HG02981 (cell line): ENCODE measurements at regions not wholly inside any gene's neighbourhood (a gene's known extent, or its start where the extent isn't known, plus 50 kb on each side); places are given as distances from the start of the nearest gene placed in this dataset.
"Not testable (repeated sequence)": the region's sequence is repeated elsewhere in the genome, so short reads cannot be mapped to it uniquely, and the experiment has no call there.

ENCODE experiments used
- ATAC-seq: cut with Tn5 transposase; IDR thresholded peaks from one replicate; pipeline ENCODE4 v1.9.1; 2021; ENCODE audit warnings: mild to moderate bottlenecking, moderate library complexity; ENCODE audit not compliant: unreplicated experiment

DNA sequence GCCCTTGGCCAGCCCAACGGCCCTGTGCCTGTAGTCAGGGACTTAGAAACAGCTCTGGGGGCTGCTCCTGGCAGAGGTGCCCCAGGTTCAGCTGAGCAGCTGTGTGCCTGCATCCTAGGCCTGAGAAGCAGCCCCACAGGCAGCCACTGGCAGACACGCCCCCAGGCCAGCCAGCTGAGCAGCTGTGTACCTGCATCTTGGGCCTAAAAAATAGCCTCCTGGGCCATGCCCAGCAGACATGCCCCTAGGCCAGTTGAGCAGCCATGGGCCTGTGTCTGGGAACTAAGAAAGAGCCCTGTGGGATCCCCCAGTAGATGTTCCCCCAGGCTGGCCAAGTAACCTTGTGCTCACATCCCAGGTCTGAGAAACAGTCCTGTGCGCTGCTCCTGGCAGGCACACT, 64.0 kb downstream of the TBR1 start:
- no peak for ATAC-seq

GRCh38 chr2:161481619-161482018, 65.5 kb downstream of the TBR1 start:
- no peak for ATAC-seq

GRCh38 chr2:161484061-161484460, 68.0 kb downstream of the TBR1 start:
- ATAC-seq = no peak

- no peak for ATAC-seq
Observed at GRCh38 chr2:161486111-161486510, 70.0 kb downstream of the TBR1 start.

DNA sequence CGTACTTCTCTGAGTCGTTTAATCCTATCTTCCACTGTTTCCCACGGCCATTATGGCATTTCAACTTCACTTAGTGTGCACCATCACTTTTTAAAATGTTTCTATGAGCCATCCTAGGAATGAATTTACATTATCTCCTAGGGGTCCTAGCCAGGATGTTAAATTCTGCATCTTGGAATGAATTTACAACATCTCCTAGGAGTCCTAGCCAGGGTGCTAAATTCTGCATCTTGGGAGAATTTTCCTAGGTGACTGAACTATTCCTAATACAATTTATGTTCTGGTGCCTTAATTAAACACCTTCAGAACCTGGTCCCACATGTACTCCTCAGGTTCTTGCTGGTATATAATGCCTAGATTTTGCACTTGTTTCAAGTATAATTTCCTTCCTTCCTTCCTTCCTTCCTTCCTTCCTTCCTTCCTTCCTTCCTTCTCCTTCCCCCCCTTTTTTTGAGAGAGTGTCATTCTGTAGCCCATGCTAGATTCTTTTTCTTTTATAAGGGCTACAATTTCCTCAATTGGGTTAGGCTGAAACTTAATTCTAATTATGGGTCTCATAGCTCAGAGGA, 72.1 kb downstream of the TBR1 start:
- no peak for ATAC-seq

DNA sequence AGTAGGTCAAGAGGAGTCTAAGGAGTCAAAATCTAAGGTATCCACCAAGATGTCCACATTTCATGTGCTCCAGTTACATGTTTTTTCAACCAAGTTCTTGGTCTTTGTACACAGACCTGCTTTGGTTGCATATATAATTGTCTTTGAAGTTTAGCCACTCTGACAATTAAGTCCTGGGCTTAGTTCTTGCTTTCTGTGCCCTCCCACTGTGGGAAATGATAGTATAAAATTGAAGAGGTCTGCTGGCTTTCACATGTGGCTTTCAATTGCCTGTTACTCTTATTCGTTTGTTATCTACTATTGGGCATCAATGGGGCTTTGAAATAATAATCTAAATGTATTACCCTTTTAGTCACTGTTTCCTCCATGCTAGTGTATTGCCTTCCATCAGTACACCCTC, 72.8 kb downstream of the TBR1 start:
- ATAC-seq = no peak

- ATAC-seq = peak; percentile 56
Observed at GRCh38 chr2:161500892-161501610, 85.0 kb downstream of the TBR1 start.

- ATAC-seq = not testable (repeated sequence)
Observed at GRCh38 chr2:161502279-161502678, 86.2 kb downstream of the TBR1 start.

DNA sequence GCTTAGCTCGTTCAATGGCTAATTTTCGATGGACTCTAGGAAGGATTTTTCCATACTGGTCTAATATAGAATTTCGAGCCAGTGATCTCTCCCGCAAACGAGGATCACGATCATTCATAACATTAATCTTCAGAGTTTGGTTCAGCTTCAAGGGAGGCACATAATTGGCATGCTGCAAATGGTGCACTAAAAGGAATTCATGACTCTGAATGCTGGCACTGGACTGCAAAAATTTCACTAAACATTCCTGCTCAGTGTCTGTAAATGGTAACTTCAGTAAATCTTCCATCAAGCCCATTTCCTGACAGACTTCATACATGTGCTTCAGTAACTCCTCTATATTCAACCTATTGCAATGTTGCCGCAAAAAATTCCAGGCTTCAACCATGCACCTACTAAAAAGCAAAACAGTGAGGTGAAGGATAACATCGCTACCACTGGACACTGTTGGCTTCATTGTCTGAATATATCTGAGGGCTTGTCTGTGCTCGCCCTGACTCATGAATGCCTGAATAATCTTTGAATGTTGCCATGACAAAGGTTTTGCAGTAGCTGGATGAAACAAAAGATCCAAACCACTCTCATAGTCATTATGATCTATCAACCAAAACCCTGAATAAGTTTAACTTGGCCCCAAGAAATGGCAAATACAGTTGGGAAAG, 88.7 kb downstream of the TBR1 start:
- ATAC-seq = not testable (repeated sequence)

DNA sequence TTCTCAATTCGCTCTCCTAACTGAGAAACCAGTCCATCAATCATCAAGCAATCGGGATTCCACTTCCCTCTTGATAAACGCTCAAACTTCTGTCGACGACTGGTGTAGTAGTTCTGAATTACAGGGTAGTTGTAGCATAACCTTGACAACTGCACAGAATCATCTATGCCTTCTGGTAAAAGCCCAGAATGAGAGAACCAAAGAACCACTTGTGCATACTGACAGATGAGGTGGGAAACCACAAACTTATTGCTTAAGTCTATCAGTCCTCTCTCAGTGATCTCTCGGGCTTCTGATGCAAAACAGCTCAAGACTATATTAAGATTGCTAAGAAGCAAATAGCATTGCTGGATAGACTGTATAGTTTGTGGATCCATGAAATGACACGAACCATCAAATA, 89.4 kb downstream of the TBR1 start:
- ATAC-seq = not testable (repeated sequence)

DNA sequence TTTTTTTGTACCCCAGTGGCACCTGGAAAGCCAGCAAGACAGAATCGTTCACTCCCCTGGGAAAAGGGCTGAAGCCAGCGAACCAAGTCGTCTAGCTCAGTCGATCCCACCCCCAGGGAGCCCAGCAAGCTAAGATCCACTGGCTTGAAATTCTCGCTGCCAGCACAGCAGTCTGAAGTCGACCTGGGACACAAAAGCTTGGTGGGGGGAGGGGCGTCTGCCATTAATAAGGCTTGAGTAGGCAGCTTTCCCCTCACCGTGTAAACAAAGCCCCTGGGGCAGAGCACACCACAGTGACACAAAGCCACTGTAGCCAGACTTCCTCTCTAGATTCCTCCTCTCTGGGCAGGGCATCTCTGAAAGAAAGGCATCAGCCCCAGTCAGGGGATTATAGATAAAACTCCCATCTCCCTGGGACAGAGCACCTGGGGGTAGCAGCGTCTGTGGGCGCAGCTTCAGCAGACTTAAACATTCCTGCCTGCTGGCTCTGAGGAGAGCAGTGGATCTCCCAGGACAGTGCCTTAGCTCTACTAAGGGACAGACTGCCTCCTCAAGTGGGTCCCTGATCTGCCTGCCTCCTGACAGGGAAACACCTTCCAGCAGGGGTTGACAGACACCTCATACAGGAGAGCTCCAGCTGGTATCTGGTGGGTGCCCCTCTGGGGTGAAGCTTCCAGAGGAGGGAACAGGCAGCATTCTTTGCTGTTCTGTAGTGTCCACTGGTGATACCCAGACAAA, 97.4 kb downstream of the TBR1 start:
- not testable (repeated sequence) for ATAC-seq

- no peak for ATAC-seq
Observed at GRCh38 chr2:161522796-161523195, 101.4 kb upstream of the SLC4A10 start.

DNA sequence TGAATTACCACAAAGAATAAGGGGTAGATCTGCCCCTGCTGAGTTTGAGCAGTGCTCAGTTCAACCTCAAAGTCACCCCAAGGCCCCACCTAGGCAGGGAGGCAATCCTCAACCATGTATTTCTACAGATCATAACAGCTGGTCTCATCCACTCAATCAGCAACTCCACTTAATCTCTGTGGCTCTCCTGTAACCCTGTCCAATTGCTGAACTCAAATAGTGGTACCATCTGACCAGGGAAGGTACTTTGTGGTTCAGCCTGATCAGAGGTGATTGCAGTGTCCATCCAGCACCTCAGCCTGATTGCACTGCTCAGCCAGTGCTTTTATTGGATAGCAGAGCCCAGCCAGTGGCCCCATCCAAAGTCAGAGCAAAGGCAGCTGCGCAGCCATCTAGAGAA, 91.0 kb upstream of the SLC4A10 start:
- ATAC-seq = no peak

DNA sequence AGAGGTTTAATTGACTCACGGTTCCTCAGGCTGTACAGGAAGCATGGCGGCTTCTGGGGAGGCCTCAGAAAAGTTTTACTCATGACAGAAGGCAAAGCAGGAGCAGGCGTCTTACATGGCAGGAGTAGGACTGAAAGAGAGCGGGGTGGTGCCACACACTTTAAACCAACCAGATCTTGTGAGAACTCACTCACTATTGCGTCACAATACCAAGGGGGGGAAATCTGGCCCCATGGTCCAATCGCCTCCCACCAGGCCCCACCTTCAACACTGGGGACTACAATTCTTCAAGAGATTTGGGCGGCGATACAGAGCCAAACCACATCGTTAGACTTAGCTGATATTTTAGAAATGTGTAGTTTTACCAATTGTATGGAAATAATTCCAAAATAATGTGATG, 77.6 kb upstream of the SLC4A10 start:
- ATAC-seq = no peak

- ATAC-seq = no peak
Observed at GRCh38 chr2:161547130-161547529, 77.1 kb upstream of the SLC4A10 start.

DNA sequence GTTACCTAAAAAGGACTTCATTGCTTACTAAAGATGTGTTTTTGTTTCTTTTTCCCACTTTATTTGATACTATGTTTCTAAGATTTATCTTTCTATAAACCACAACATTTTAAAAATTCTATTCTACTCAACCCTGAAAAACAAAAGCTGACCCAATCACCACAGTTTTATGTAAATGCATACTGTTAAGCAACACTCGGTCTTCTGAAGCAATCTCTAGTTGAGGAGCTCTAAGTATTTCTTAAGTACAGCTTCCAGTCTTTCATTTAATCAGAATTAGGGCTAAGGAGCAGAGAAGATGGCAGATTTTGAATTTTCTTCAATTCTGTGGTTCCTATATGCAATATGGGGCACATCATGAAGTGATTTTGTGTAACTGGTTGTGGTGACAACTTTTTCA, 72.2 kb upstream of the SLC4A10 start:
- no peak for ATAC-seq

DNA sequence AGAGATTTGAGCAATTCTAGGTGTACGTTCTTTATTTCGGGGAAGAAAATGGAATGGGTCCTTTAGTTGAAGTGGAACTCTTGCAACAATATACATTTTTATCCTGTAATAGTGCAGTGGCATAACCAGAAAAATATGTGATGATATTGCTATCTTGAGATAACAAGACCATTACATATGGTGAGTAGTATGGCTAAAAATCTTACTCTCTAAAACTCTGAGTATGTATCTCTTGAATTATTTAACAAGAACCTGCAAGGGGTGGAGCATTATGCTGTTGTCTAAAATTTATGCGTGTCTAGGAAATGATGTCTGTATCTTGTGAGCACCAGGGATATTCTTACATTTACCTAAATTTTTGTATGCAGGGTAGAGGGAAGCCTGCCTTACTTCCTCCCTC, 68.4 kb upstream of the SLC4A10 start:
- no peak for ATAC-seq

DNA sequence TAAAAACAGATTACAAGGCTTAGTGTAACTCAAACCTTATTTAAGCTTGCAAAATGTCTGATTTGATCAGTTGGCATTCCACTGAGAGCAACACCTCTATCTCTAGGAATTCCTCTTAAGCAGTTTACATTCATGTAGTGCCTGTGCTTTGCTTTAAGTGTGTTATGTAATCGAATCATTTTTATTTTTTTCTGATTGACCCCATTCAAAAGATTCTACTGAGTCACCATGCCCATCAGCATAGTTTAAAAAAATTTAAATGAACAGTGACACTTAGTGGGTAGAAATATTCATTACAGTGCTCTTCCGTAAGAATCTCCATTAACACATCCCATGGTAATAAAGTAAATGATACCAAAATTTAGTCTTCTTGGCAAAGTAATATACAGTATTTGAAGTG, 67.8 kb upstream of the SLC4A10 start:
- no peak for ATAC-seq

GRCh38 chr2:161557538-161557937, 66.7 kb upstream of the SLC4A10 start:
- ATAC-seq = no peak

GRCh38 chr2:161564906-161565305, 59.3 kb upstream of the SLC4A10 start:
- no peak for ATAC-seq

DNA sequence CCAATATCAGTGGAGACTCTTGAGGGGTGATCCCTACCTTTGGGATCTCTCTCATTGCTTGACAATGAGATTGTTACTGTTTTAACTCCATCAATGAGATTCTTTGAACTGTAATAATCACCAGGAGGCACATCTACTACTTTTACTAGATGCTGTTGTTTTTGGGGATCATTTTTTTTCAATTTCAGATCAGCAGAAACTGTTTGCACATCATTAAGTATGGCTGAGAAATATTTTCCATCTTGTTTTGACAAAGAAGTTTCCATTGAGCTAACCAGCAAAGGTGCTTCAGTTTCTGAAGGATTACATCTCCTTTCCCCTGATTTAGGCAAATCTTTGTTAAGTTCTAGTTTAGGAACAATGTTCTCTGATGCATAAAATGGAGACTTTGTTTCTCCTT, 54.8 kb upstream of the SLC4A10 start:
- no peak for ATAC-seq
